PC-3 (cell line): ENCODE measurements at regions not wholly inside any gene's neighbourhood (a gene's known extent, or its start where the extent isn't known, plus 50 kb on each side); places are given as distances from the start of the nearest gene placed in this dataset.
A peak's percentile ranks its signal among the peaks of the same experiment; 100 is the strongest.

Source experiments
- ATAC-seq: fragments of 200-7000 bp; cut with Tn5 transposase; 2 replicates; pipeline ENCODE4 v1.9.1; 2020; ENCODE audit warnings: mild to moderate bottlenecking, moderate library complexity
- BruUV-seq: library from RNA; stranded (reverse); fragments of 400-500 nt; replicated peaks from 2 replicates; lab custom pipeline; 2021; lab: Mats Ljungman, UMichigan
- CTCF ChIA-PET: fragments of 300-600 bp; sonication (Branson Sonifier 250); formaldehyde crosslinking; loops from one replicate; lab custom pipeline; 2022; ENCODE audit warnings: antibody characterized with exemption; lab: Charles Lee
- POLR2A ChIA-PET: fragments of 300-600 bp; sonication (Branson Sonifier 250); formaldehyde crosslinking; loops from one replicate; lab custom pipeline; 2022; ENCODE audit warnings: antibody characterized with exemption; ENCODE audit not compliant: unreplicated experiment; lab: Charles Lee
- DNase-seq: peaks from one replicate; pipeline ENCODE4 v3.0.0-alpha.2; 2015
- H2AFZ ChIP-seq: fragments of 300-600 bp; sonication (generic); 2 replicates; pipeline ENCODE4 v1.6.0; 2016; ENCODE audit warnings: antibody characterized with exemption, low read length
- H3F3A ChIP-seq: fragments of 300-600 bp; sonication (generic); one replicate; pipeline ENCODE4 v1.6.0; 2017; ENCODE audit warnings: antibody characterized with exemption, low read length, control low read depth, mild to moderate bottlenecking; ENCODE audit not compliant: unreplicated experiment
- H3K27ac ChIP-seq: fragments of 300-600 bp; sonication (generic); 2 replicates; pipeline ENCODE4 v1.5.1; 2016; ENCODE audit warnings: mild to moderate bottlenecking, low read length
- H3K27me3 ChIP-seq: fragments of 300-600 bp; sonication (generic); 2 replicates; pipeline ENCODE4 v1.6.1; 2016; ENCODE audit warnings: low read length, mixed read lengths
- H3K36me3 ChIP-seq: fragments of 300-600 bp; sonication (generic); 2 replicates; pipeline ENCODE4 v1.6.1; 2016; ENCODE audit warnings: low read depth, mixed run types, low read length, mixed read lengths
- H3K4me1 ChIP-seq: fragments of 300-600 bp; sonication (generic); 2 replicates; pipeline ENCODE4 v1.5.1; 2016; ENCODE audit warnings: low read length; ENCODE audit not compliant: insufficient read depth
- H3K4me2 ChIP-seq: fragments of 300-600 bp; sonication (generic); 2 replicates; pipeline ENCODE4 v1.6.0; 2016; ENCODE audit warnings: low read length
- H3K4me3 ChIP-seq: fragments of 300-600 bp; sonication (generic); 2 replicates; pipeline ENCODE4 v1.5.1; 2016; ENCODE audit warnings: mild to moderate bottlenecking, low read length, mixed read lengths
- H3K79me2 ChIP-seq: fragments of 300-600 bp; sonication (generic); 2 replicates; pipeline ENCODE4 v1.6.1; 2017; ENCODE audit warnings: low read length, mixed read lengths
- H3K9ac ChIP-seq: fragments of 300-600 bp; sonication (generic); 2 replicates; pipeline ENCODE4 v1.6.0; 2016; ENCODE audit warnings: mild to moderate bottlenecking, low read length
- H3K9me2 ChIP-seq: fragments of 300-600 bp; sonication (generic); replicated peaks from 2 replicates; pipeline ENCODE4 v1.6.1; 2016; ENCODE audit warnings: mixed run types, low read length, mixed read lengths
- H3K9me3 ChIP-seq: fragments of 300-600 bp; sonication (generic); 2 replicates; pipeline ENCODE4 v1.6.1; 2016; ENCODE audit warnings: low read length, mixed read lengths
- H4K20me1 ChIP-seq: fragments of 300-600 bp; sonication (generic); 2 replicates; pipeline ENCODE4 v1.6.1; 2016; ENCODE audit warnings: low read length, mixed read lengths
- EZH2 ChIP-seq: fragments of 300-600 bp; sonication (generic); IDR thresholded peaks from one replicate; pipeline ENCODE4 v1.6.1; 2017; ENCODE audit warnings: antibody characterized with exemption, mild to moderate bottlenecking, low read length; ENCODE audit not compliant: unreplicated experiment
- EZH2phosphoT487 ChIP-seq: fragments of 300-600 bp; sonication (generic); IDR thresholded peaks from 2 replicates; pipeline ENCODE4 v1.6.1; 2018; ENCODE audit warnings: mild to moderate bottlenecking, antibody characterized with exemption, low read length, borderline replicate concordance
- intact Hi-C: fragments of 100-400 bp; cut with micrococcal nuclease; formaldehyde crosslinking; loops from 2 replicates; pipeline ENCODE4 v1.9.0; 2023
- TF ChIP-seq, protein P1 (sequence below): fragments of 300-600 bp; sonication (generic); conservative IDR thresholded peaks from 2 replicates; pipeline ENCODE4 v1.5.1; 2017; ENCODE audit warnings: antibody characterized with exemption, low read depth, mild to moderate bottlenecking, low read length

DNA sequence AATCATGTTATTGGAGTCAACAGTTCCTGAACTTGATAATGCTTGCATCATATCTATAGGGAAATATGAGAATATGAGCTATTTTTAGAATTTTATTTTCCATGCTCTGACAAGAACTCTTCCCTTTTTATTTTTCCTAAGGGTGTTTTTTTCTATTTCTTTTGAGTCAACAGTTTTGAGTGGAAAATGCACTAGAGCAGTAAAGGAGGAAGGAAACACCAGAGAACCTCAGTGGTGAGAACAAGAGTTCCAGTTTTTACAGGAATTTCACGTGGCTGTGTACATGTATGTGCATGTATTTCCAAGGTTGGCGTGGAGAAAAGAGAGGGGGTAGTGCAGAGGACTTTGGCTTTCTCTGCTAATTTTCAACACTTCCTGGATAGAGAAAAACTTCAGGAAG is 63.6 kb upstream of the TNFSF18 start:
- ChIA-PET POLR2A (no interaction called here), CTCF (interaction anchor here (0.7 kb wide), 1 partner anchor 151 kb away, joined by 3 read pairs; no protein-coding TSS in a partner anchor)
- DNase-seq (no peak), ATAC-seq (no peak)
- no peak overlapping the region for H3K9ac ChIP-seq
- no peaks in the 10 kb centered on the region for H3K36me3 ChIP-seq
- H3K27me3 ChIP-seq, result no peaks in the 10 kb centered on the region
- intact Hi-C loops, result no loop called here
- TF ChIP-seq EZH2phosphoT487 (no peak), EZH2 (no peak)
- TF ChIP-seq, protein P1, sequence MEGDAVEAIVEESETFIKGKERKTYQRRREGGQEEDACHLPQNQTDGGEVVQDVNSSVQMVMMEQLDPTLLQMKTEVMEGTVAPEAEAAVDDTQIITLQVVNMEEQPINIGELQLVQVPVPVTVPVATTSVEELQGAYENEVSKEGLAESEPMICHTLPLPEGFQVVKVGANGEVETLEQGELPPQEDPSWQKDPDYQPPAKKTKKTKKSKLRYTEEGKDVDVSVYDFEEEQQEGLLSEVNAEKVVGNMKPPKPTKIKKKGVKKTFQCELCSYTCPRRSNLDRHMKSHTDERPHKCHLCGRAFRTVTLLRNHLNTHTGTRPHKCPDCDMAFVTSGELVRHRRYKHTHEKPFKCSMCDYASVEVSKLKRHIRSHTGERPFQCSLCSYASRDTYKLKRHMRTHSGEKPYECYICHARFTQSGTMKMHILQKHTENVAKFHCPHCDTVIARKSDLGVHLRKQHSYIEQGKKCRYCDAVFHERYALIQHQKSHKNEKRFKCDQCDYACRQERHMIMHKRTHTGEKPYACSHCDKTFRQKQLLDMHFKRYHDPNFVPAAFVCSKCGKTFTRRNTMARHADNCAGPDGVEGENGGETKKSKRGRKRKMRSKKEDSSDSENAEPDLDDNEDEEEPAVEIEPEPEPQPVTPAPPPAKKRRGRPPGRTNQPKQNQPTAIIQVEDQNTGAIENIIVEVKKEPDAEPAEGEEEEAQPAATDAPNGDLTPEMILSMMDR, result no peak
- H2AFZ ChIP-seq, result no peak overlapping the region
- no peaks in the 10 kb centered on the region for H3K79me2 ChIP-seq
- no peak overlapping the region for H3K4me2 ChIP-seq
- 0 out of 2 replicates have a peak, but pooled peaks cover 4% of the 10 kb centered on the region for H3K9me2 ChIP-seq
- H3K27ac ChIP-seq, result no peak overlapping the region
- H3F3A ChIP-seq, result no peaks in the 10 kb centered on the region
- BruUV-seq, result no TSS peak
- no peak overlapping the region for H3K4me3 ChIP-seq
- H3K4me1 ChIP-seq, result peaks cover 17% of the 10 kb centered on the region
- H4K20me1 ChIP-seq, result no peaks in the 10 kb centered on the region
- no peaks in the 10 kb centered on the region for H3K9me3 ChIP-seq

DNA sequence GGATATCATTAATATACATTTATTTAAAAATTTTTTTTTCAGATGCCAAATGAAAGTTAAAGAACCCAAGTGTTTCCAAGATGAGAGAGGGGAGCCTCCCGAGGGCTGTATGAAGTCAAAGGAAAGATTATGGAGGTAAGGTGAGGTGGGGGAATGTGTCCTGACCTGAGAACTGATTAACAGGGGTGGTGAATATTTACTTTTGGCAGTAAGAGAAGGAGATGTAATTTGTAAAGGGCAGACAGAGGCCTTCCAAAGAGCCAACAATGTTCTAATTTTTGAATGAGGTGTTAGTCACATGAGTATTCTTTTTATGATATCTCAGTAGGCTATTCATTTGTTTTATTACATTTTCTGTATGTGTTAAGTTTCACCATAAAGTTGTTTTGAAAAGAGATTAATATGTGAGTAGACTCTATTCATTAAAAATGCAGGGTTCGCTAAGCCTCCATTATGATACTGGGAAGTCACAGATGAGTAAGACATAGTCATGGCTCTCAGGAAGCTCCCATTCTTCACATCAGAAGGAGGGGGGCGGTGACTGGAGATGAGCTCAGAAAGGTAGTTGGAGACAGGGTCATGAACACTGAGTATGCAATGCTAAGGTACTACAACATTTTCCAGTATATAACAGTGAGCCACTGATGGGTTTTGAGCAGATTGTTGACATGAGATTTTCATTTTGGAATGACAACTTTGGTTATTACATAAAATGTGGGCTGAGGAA is 62.4 kb upstream of the TNFSF18 start:
- BruUV-seq, result no TSS peak
- Histone ChIP-seq H3K4me1 (peaks cover 17% of the 10 kb centered on the region), H3K79me2 (no peaks in the 10 kb centered on the region), H3K9ac (no peak overlapping the region; the same call in 1 of the 2 replicates), H3K9me2 (0 out of 2 replicates have a peak, but pooled peaks cover 4% of the 10 kb centered on the region), H3F3A (no peaks in the 10 kb centered on the region), H3K27me3 (no peaks in the 10 kb centered on the region), H3K27ac (peak overlapping the region; percentile 52), H3K9me3 (peaks cover 6% of the 10 kb centered on the region), H4K20me1 (no peaks in the 10 kb centered on the region), H2AFZ (peak overlapping the region; percentile 49), H3K4me3 (no peak overlapping the region), H3K4me2 (peak overlapping the region; percentile 11), H3K36me3 (peaks cover 4% of the 10 kb centered on the region; the same call in 1 of the 2 replicates)
- ChIA-PET CTCF (interaction anchor here (0.5 kb wide), 1 partner anchor 269 kb away, joined by 3 read pairs; no protein-coding TSS in a partner anchor), POLR2A (interaction anchor here (0.6 to 0.7 kb wide), 2 partner anchors 51 to 211 kb away, joined by 3 to 4 read pairs; no protein-coding TSS in a partner anchor)
- peak; percentile 99 for DNase-seq
- TF ChIP-seq EZH2, result no peak
- TF ChIP-seq EZH2phosphoT487, result no peak
- TF ChIP-seq, protein P1, result no peak
- ATAC-seq, result peak; percentile 99
- intact Hi-C loops, result no loop called here

DNA sequence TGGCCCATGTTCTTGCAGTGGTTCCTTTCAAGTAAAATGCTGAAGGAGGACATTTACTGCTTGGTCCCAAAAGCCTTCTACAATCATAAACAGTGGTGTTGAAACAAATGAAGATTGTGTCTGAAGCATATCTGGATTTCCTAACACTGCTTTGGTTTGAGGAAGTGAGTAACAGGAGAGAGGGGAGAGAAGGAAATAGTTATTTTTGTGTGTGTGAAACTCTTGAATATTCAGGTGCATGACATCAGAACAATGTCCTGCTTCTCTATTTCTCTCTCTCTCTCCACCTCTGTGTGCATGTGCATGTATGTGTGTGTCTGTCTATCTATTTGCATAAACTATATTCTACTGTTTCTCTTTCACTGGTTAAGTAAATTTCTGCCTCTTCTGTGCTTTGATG is 61.4 kb upstream of the TNFSF18 start:
- no TSS peak for BruUV-seq
- CTCF ChIA-PET, result no interaction called here
- intact Hi-C loops, result no loop called here
- POLR2A ChIA-PET, result no interaction called here
- no peak for ATAC-seq
- peaks cover 13% of the 10 kb centered on the region for H3K9me3 ChIP-seq
- H3F3A ChIP-seq, result no peaks in the 10 kb centered on the region
- H3K36me3 ChIP-seq, result peaks cover 8% of the 10 kb centered on the region; the same call in 1 of the 2 replicates
- H3K9ac ChIP-seq, result no peak overlapping the region
- H3K4me1 ChIP-seq, result peaks cover 17% of the 10 kb centered on the region
- H3K4me2 ChIP-seq, result no peak overlapping the region
- no peak overlapping the region for H2AFZ ChIP-seq
- peak; percentile 49 for DNase-seq
- TF ChIP-seq, protein P1, result no peak
- TF ChIP-seq EZH2phosphoT487 (no peak), EZH2 (no peak)
- no peaks in the 10 kb centered on the region for H4K20me1 ChIP-seq
- H3K79me2 ChIP-seq, result no peaks in the 10 kb centered on the region
- H3K4me3 ChIP-seq, result no peak overlapping the region
- H3K9me2 ChIP-seq, result 0 out of 2 replicates have a peak, but pooled peaks cover 4% of the 10 kb centered on the region
- H3K27ac ChIP-seq, result no peak overlapping the region
- H3K27me3 ChIP-seq, result no peaks in the 10 kb centered on the region
